Liver (tissue), 8 donors: ENCODE measurements at regions not wholly inside any gene's neighbourhood (a gene's known extent, or its start where the extent isn't known, plus 50 kb on each side); places are given as distances from the start of the nearest gene placed in this dataset.
"Not testable (repeated sequence)": the region's sequence is repeated elsewhere in the genome, so short reads cannot be mapped to it uniquely, and the experiment has no call there.

Source experiments
- DNase-seq: peaks from one replicate; pipeline ENCODE4 v3.0.0-alpha.2; 2017; ENCODE audit warnings: low spot score
- H3K27ac ChIP-seq, 2 donors: one replicate each; pipeline ENCODE4 v1.7.0; 2013; ENCODE audit warnings: inconsistent platforms in 2 of 2, low read length in 2 of 2, control low read depth in 1 of 2, low read depth in 1 of 2, mild to moderate bottlenecking in 1 of 2
- H3K27me3 ChIP-seq, 4 donors: one replicate each; pipeline versions ENCODE4 v1.6.1 to v1.7.0; 2013; ENCODE audit warnings: low read length in 3 of 4, inconsistent platforms in 1 of 4, mild to moderate bottlenecking in 1 of 4, moderate library complexity in 1 of 4; ENCODE audit not compliant: control insufficient read depth in 4 of 4, insufficient read depth in 4 of 4
- H3K36me3 ChIP-seq, 4 donors: one replicate each; pipeline versions ENCODE4 v1.6.1 to v1.7.0; 2013; ENCODE audit warnings: low read length in 3 of 4, mild to moderate bottlenecking in 3 of 4, low read depth in 1 of 4, moderate library complexity in 1 of 4; ENCODE audit not compliant: control insufficient read depth in 4 of 4, insufficient read depth in 3 of 4
- H3K4me1 ChIP-seq, 4 donors: one replicate each; pipeline versions ENCODE4 v1.6.1 to v1.7.0; 2013; ENCODE audit warnings: low read length in 3 of 4, mild to moderate bottlenecking in 3 of 4, moderate library complexity in 1 of 4; ENCODE audit not compliant: control insufficient read depth in 4 of 4, insufficient read depth in 4 of 4
- H3K4me3 ChIP-seq, 3 donors: one replicate each; pipeline versions ENCODE4 v1.6.1 to v1.7.0; 2013; ENCODE audit warnings: low read length in 3 of 3, control low read depth in 1 of 3, low read depth in 1 of 3, mild to moderate bottlenecking in 1 of 3
- H3K9ac ChIP-seq, 2 donors: one replicate each; pipeline ENCODE4 v1.7.0; 2013; ENCODE audit warnings: low read length in 2 of 2, mild to moderate bottlenecking in 2 of 2, moderate library complexity in 2 of 2, control low read depth in 1 of 2, low read depth in 1 of 2
- H3K9me3 ChIP-seq, 4 donors: one replicate each; pipeline versions ENCODE4 v1.6.1 to v1.7.0; 2013; ENCODE audit warnings: low read length in 3 of 4; ENCODE audit not compliant: control insufficient read depth in 4 of 4
- ATF3 ChIP-seq: IDR thresholded peaks from 2 replicates; pipeline ENCODE4 v1.6.1; 2016; ENCODE audit warnings: antibody characterized with exemption
- CTCF ChIP-seq: fragments of 150-350 bp; IDR thresholded peaks from 2 replicates; pipeline ENCODE4 v1.5.1; 2017; ENCODE audit warnings: improper control_type of control experiment, low read depth, low read length; ENCODE audit not compliant: missing input control
- FOXA1 ChIP-seq: IDR thresholded peaks from 2 replicates; pipeline ENCODE4 v1.6.1; 2016; ENCODE audit warnings: antibody characterized with exemption
- GABPA ChIP-seq, 2 donors: IDR thresholded peaks in 1 of 2; conservative IDR thresholded peaks in 1 of 2; 2 replicates each; pipeline ENCODE4 v1.6.1; 2016; ENCODE audit warnings: antibody characterized with exemption in 2 of 2, mild to moderate bottlenecking in 1 of 2, moderate library complexity in 1 of 2
- HNF4A ChIP-seq, 2 donors: conservative IDR thresholded peaks; 2 replicates each; pipeline ENCODE4 v1.6.1; 2016; ENCODE audit warnings: antibody characterized with exemption in 2 of 2, mild to moderate bottlenecking in 2 of 2
- JUND ChIP-seq, 2 donors: IDR thresholded peaks; 2 replicates each; pipeline ENCODE4 v1.6.1; 2016; ENCODE audit warnings: antibody characterized with exemption in 2 of 2
- MAX ChIP-seq: IDR thresholded peaks from 2 replicates; pipeline ENCODE4 v1.6.1; 2016; ENCODE audit warnings: antibody characterized with exemption
- NR2F2 ChIP-seq: IDR thresholded peaks from 2 replicates; pipeline ENCODE4 v1.6.1; 2016; ENCODE audit warnings: antibody characterized with exemption
- RAD21 ChIP-seq, 2 donors: IDR thresholded peaks; 2 replicates each; pipeline ENCODE4 v1.6.1; 2016; ENCODE audit warnings: antibody characterized with exemption in 2 of 2, mild to moderate bottlenecking in 2 of 2
- REST ChIP-seq: IDR thresholded peaks from 2 replicates; pipeline ENCODE4 v1.6.1; 2016; ENCODE audit warnings: antibody characterized with exemption, mild to moderate bottlenecking
- RXRA ChIP-seq, 2 donors: IDR thresholded peaks; 2 replicates each; pipeline ENCODE4 v1.6.1; 2017 to 2018; ENCODE audit warnings: antibody characterized with exemption in 2 of 2, mild to moderate bottlenecking in 1 of 2
- SP1 ChIP-seq: IDR thresholded peaks from 2 replicates; pipeline ENCODE4 v1.6.1; 2018; ENCODE audit warnings: antibody characterized with exemption, mild to moderate bottlenecking
- TAF1 ChIP-seq: conservative IDR thresholded peaks from 2 replicates; pipeline ENCODE4 v1.6.1; 2016; ENCODE audit warnings: antibody characterized with exemption, mild to moderate bottlenecking
- ZBTB33 ChIP-seq: IDR thresholded peaks from 2 replicates; pipeline ENCODE4 v1.6.1; 2016; ENCODE audit warnings: antibody characterized with exemption
- WGBS: extraction: QIAGEN DNeasy Blood & Tissue Kit; methylation state at CpG from one replicate; pipeline ENCODE4 v1.1.7; 2013; 5-methylcytosine and 5-hydroxymethylcytosine counted together
- donor health status: healthy.
- donor health status: healthy.
- donor health status: healthy.
- donor health status: healthy.
- donor health status: healthy.

GRCh38 chr5:96170481-96171125 is 209.0 kb upstream of the ELL2 start:
- H3K4me3 ChIP-seq, H3K27me3 ChIP-seq, H3K27ac ChIP-seq, DNase-seq, H3K9ac ChIP-seq, H3K36me3 ChIP-seq, H3K9me3 ChIP-seq, H3K4me1 ChIP-seq: not testable (repeated sequence)
- 66% methylated on average over 15 of the region's 15 CpGs for WGBS
- TF ChIP-seq HNF4A (conservative IDR thresholded peaks at IDR 0.05) (peak; percentile 40 to 83), RAD21 (IDR thresholded peaks at IDR 0.05) (peak in 1 of 2 donors; percentile 15), RXRA (IDR thresholded peaks at IDR 0.05) (peak in 1 of 2 donors; percentile 45), JUND (IDR thresholded peaks at IDR 0.05) (peak in 1 of 2 donors; percentile 26)

- H3K36me3 ChIP-seq, H3K9ac ChIP-seq, H3K4me1 ChIP-seq, H3K4me3 ChIP-seq, DNase-seq, H3K27ac ChIP-seq, H3K27me3 ChIP-seq, H3K9me3 ChIP-seq: not testable (repeated sequence)
- 89% methylated on average over 8 of the region's 8 CpGs for WGBS
Measured at GRCh38 chr5:96168833-96169232, 207.2 kb upstream of the ELL2 start.

GRCh38 chr5:96159043-96159442 is 197.4 kb upstream of the ELL2 start:
- Histone ChIP-seq H3K9ac (no peak overlapping the region), H3K27ac (no peak overlapping the region), H3K36me3 (no peaks in the 10 kb centered on the region), H3K9me3 (no peaks in the 10 kb centered on the region), H3K4me3 (no peak overlapping the region), H3K27me3 (no peaks in the 10 kb centered on the region), H3K4me1 (no peaks in the 10 kb centered on the region)
- TF ChIP-seq JUND (IDR thresholded peaks at IDR 0.05): no peak
- TF ChIP-seq REST: no peak
- TF ChIP-seq HNF4A (conservative IDR thresholded peaks at IDR 0.05): no peak
- TF ChIP-seq MAX: no peak
- no peak for TF ChIP-seq GABPA (IDR thresholded peaks at IDR 0.05 in 1 of 2, conservative IDR thresholded peaks at IDR 0.05 in 1 of 2)
- TF ChIP-seq ATF3: no peak
- no peak for TF ChIP-seq CTCF
- TF ChIP-seq TAF1: no peak
- TF ChIP-seq FOXA1: no peak
- TF ChIP-seq NR2F2: no peak
- TF ChIP-seq ZBTB33: no peak
- TF ChIP-seq RXRA (IDR thresholded peaks at IDR 0.05): no peak
- no peak for TF ChIP-seq SP1
- DNase-seq: no peak
- 96% methylated on average over 2 of the region's 2 CpGs for WGBS
